ENCODE measurements at regions not wholly inside any gene's neighbourhood (a gene's known extent, or its start where the extent isn't known, plus 50 kb on each side); places are given as distances from the start of the nearest gene placed in this dataset.

GRCh38 chr13:87614276-87614675 is 56.9 kb upstream of the SLITRK5 start:
- Histone ChIP-seq H3K23me2 (ENCODE audit: insufficient read length, low read depth, low read length, poor library complexity, severe bottlenecking) (no peaks in the 10 kb centered on the region), H2BK12ac (ENCODE audit: insufficient read length, low read depth, low read length) (no peak overlapping the region), H4K91ac (ENCODE audit: insufficient read length, low read depth, low read length) (no peak overlapping the region), H3K9ac (ENCODE audit: extremely low read depth, insufficient read length, low read length) (no peak overlapping the region), H3K79me1 (ENCODE audit: insufficient read depth, low read depth, low read length, poor library complexity, severe bottlenecking) (no peaks in the 10 kb centered on the region), H3K79me2 (ENCODE audit: insufficient read depth, low read length) (no peaks in the 10 kb centered on the region), H3K4ac (ENCODE audit: low read depth, low read length) (no peak overlapping the region), H3K9me3 (ENCODE audit: control insufficient read depth, low read depth, low read length) (no peaks in the 10 kb centered on the region), H3K56ac (ENCODE audit: insufficient read length, low read depth, low read length) (no peak overlapping the region), H3K4me2 (ENCODE audit: insufficient read depth, insufficient read length, low read length) (no peak overlapping the region), H2AK5ac (ENCODE audit: insufficient read length, low read length) (no peak overlapping the region), H3K18ac (ENCODE audit: insufficient read length, low read depth, low read length) (no peak overlapping the region), H3T11ph (ENCODE audit: low read length) (no peak overlapping the region), H3K27me3 (ENCODE audit: insufficient read depth, low read length) (no peaks in the 10 kb centered on the region), H3K23ac (ENCODE audit: insufficient read length, low read depth, low read length) (no peak overlapping the region), H3K4me1 (ENCODE audit: insufficient read depth, low read length) (no peaks in the 10 kb centered on the region), H2BK120ac (ENCODE audit: low read depth, low read length, poor library complexity, severe bottlenecking) (no peak overlapping the region), H4K20me1 (ENCODE audit: control insufficient read depth, insufficient read depth, insufficient read length) (no peaks in the 10 kb centered on the region), H2BK5ac (ENCODE audit: insufficient read length, low read length) (no peak overlapping the region), H3K27ac (ENCODE audit: insufficient read length, low read depth, low read length) (no peak overlapping the region), H2BK20ac (ENCODE audit: low read depth, low read length, poor library complexity, severe bottlenecking) (no peak overlapping the region), H3K14ac (ENCODE audit: insufficient read depth, low read length) (no peak overlapping the region), H2BK15ac (ENCODE audit: low read depth, low read length) (no peak overlapping the region), H2AFZ (ENCODE audit: low read length) (no peak overlapping the region), H4K5ac (ENCODE audit: insufficient read length, low read depth, low read length) (no peak overlapping the region), H4K8ac (replicated peaks; ENCODE audit: insufficient read length, low read depth, low read length) (no peak overlapping the region)
- no peak for TF ChIP-seq CTCF (conservative IDR thresholded peaks at IDR 0.05)
- Mint-ChIP-seq H3K27me3 (ENCODE audit: low read depth) (no peaks in the 10 kb centered on the region; the same call in 1 of the 2 replicates), H3K4me3 (no peak overlapping the region), H3K36me3 (ENCODE audit: insufficient read depth in 1 of 3, low read depth in 3 of 3) (no peaks in the 10 kb centered on the region), H3K9me3 (no peaks in the 10 kb centered on the region), H3K4me1 (no peaks in the 10 kb centered on the region), H3K27ac (no peak overlapping the region)
- DNase-seq, result no peak
- no CpG with 5 or more reads among the region's 2 CpGs for WGBS (ENCODE audit: extremely low coverage, insufficient read length, low lambda C conversion rate)

Measured in H9 (cell line).